ENCODE measurements at regions not wholly inside any gene's neighbourhood (a gene's known extent, or its start where the extent isn't known, plus 50 kb on each side); places are given as distances from the start of the nearest gene placed in this dataset.

GRCh38 chr11:81870815-81871214 is 862.8 kb downstream of the FAM181B start:
- Histone ChIP-seq H3K36me3 (ENCODE audit: insufficient read depth, insufficient read length, low read length) (no peaks in the 10 kb centered on the region), H3K4me1 (ENCODE audit: insufficient read depth, insufficient read length) (no peaks in the 10 kb centered on the region), H3K9ac (ENCODE audit: insufficient read length, low read depth) (no peak overlapping the region), H3K27me3 (ENCODE audit: insufficient read depth, insufficient read length) (no peaks in the 10 kb centered on the region), H3K9me3 (ENCODE audit: insufficient read depth, low read length) (no peaks in the 10 kb centered on the region), H3K4me3 (ENCODE audit: insufficient read length, low read depth) (no peak overlapping the region)
- TF ChIP-seq YY1 (IDR thresholded peaks at IDR 0.05; ENCODE audit: insufficient read depth, insufficient read length) (no peak), SUZ12 (IDR thresholded peaks at IDR 0.05; ENCODE audit: extremely low read depth, insufficient read depth, insufficient read length) (no peak), ZNF274 (IDR thresholded peaks at IDR 0.05; ENCODE audit: low read depth, low read length) (no peak)
- no peak for DNase-seq (ENCODE audit: low read depth, low spot score)

GRCh38 chr11:81870066-81870412 is 863.6 kb downstream of the FAM181B start:
- H3K27me3 ChIP-seq (ENCODE audit: insufficient read depth, insufficient read length) = no peaks in the 10 kb centered on the region
- no peak overlapping the region for H3K9ac ChIP-seq (ENCODE audit: insufficient read length, low read depth)
- TF ChIP-seq YY1 (IDR thresholded peaks at IDR 0.05; ENCODE audit: insufficient read depth, insufficient read length) = no peak
- no peak for TF ChIP-seq ZNF274 (IDR thresholded peaks at IDR 0.05; ENCODE audit: low read depth, low read length)
- TF ChIP-seq SUZ12 (IDR thresholded peaks at IDR 0.05; ENCODE audit: extremely low read depth, insufficient read depth, insufficient read length) = no peak
- H3K4me1 ChIP-seq (ENCODE audit: insufficient read depth, insufficient read length) = no peaks in the 10 kb centered on the region
- H3K9me3 ChIP-seq (ENCODE audit: insufficient read depth, low read length) = no peaks in the 10 kb centered on the region
- no peaks in the 10 kb centered on the region for H3K36me3 ChIP-seq (ENCODE audit: insufficient read depth, insufficient read length, low read length)
- H3K4me3 ChIP-seq (ENCODE audit: insufficient read length, low read depth) = no peak overlapping the region
- DNase-seq (ENCODE audit: low read depth, low spot score) = no peak

- H3K27me3 ChIP-seq (ENCODE audit: insufficient read depth, insufficient read length) = no peaks in the 10 kb centered on the region
- H3K9me3 ChIP-seq (ENCODE audit: insufficient read depth, low read length) = no peaks in the 10 kb centered on the region
- H3K4me1 ChIP-seq (ENCODE audit: insufficient read depth, insufficient read length) = no peaks in the 10 kb centered on the region
- no peaks in the 10 kb centered on the region for H3K36me3 ChIP-seq (ENCODE audit: insufficient read depth, insufficient read length, low read length)
- DNase-seq (ENCODE audit: low read depth, low spot score) = no peak
- TF ChIP-seq ZNF274 (IDR thresholded peaks at IDR 0.05; ENCODE audit: low read depth, low read length) (no peak), YY1 (IDR thresholded peaks at IDR 0.05; ENCODE audit: insufficient read depth, insufficient read length) (no peak), SUZ12 (IDR thresholded peaks at IDR 0.05; ENCODE audit: extremely low read depth, insufficient read depth, insufficient read length) (no peak)
- no peak overlapping the region for H3K4me3 ChIP-seq (ENCODE audit: insufficient read length, low read depth)
- no peak overlapping the region for H3K9ac ChIP-seq (ENCODE audit: insufficient read length, low read depth)
Measured at GRCh38 chr11:81869351-81870065, 864.2 kb downstream of the FAM181B start.

- no peak for TF ChIP-seq YY1 (IDR thresholded peaks at IDR 0.05; ENCODE audit: insufficient read depth, insufficient read length)
- TF ChIP-seq ZNF274 (IDR thresholded peaks at IDR 0.05; ENCODE audit: low read depth, low read length) = no peak
- TF ChIP-seq SUZ12 (IDR thresholded peaks at IDR 0.05; ENCODE audit: extremely low read depth, insufficient read depth, insufficient read length) = no peak
- Histone ChIP-seq H3K27me3 (ENCODE audit: insufficient read depth, insufficient read length) (no peaks in the 10 kb centered on the region), H3K4me3 (ENCODE audit: insufficient read length, low read depth) (no peak overlapping the region), H3K4me1 (ENCODE audit: insufficient read depth, insufficient read length) (no peaks in the 10 kb centered on the region), H3K9me3 (ENCODE audit: insufficient read depth, low read length) (no peaks in the 10 kb centered on the region), H3K9ac (ENCODE audit: insufficient read length, low read depth) (no peak overlapping the region), H3K36me3 (ENCODE audit: insufficient read depth, insufficient read length, low read length) (no peaks in the 10 kb centered on the region)
- DNase-seq (ENCODE audit: low read depth, low spot score) = no peak
Measured at GRCh38 chr11:81866896-81867295, 866.8 kb downstream of the FAM181B start.

GRCh38 chr11:81857386-81857785 is 876.3 kb downstream of the FAM181B start:
- Histone ChIP-seq H3K4me1 (ENCODE audit: insufficient read depth, insufficient read length) (no peaks in the 10 kb centered on the region), H3K36me3 (ENCODE audit: insufficient read depth, insufficient read length, low read length) (no peaks in the 10 kb centered on the region), H3K9ac (ENCODE audit: insufficient read length, low read depth) (no peak overlapping the region), H3K27me3 (ENCODE audit: insufficient read depth, insufficient read length) (no peaks in the 10 kb centered on the region), H3K9me3 (ENCODE audit: insufficient read depth, low read length) (no peaks in the 10 kb centered on the region), H3K4me3 (ENCODE audit: insufficient read length, low read depth) (no peak overlapping the region)
- no peak for DNase-seq (ENCODE audit: low read depth, low spot score)
- TF ChIP-seq SUZ12 (IDR thresholded peaks at IDR 0.05; ENCODE audit: extremely low read depth, insufficient read depth, insufficient read length) = no peak
- no peak for TF ChIP-seq YY1 (IDR thresholded peaks at IDR 0.05; ENCODE audit: insufficient read depth, insufficient read length)
- no peak for TF ChIP-seq ZNF274 (IDR thresholded peaks at IDR 0.05; ENCODE audit: low read depth, low read length)

GRCh38 chr11:81853791-81854190 is 879.9 kb downstream of the FAM181B start:
- Histone ChIP-seq H3K4me3 (ENCODE audit: insufficient read length, low read depth) (no peak overlapping the region), H3K9me3 (ENCODE audit: insufficient read depth, low read length) (no peaks in the 10 kb centered on the region), H3K36me3 (ENCODE audit: insufficient read depth, insufficient read length, low read length) (no peaks in the 10 kb centered on the region), H3K9ac (ENCODE audit: insufficient read length, low read depth) (no peak overlapping the region), H3K4me1 (ENCODE audit: insufficient read depth, insufficient read length) (no peaks in the 10 kb centered on the region), H3K27me3 (ENCODE audit: insufficient read depth, insufficient read length) (no peaks in the 10 kb centered on the region)
- TF ChIP-seq SUZ12 (IDR thresholded peaks at IDR 0.05; ENCODE audit: extremely low read depth, insufficient read depth, insufficient read length) (no peak), ZNF274 (IDR thresholded peaks at IDR 0.05; ENCODE audit: low read depth, low read length) (no peak), YY1 (IDR thresholded peaks at IDR 0.05; ENCODE audit: insufficient read depth, insufficient read length) (no peak)
- DNase-seq (ENCODE audit: low read depth, low spot score) = no peak

GRCh38 chr11:81852896-81853295 is 880.8 kb downstream of the FAM181B start:
- Histone ChIP-seq H3K27me3 (ENCODE audit: insufficient read depth, insufficient read length) (no peaks in the 10 kb centered on the region), H3K9me3 (ENCODE audit: insufficient read depth, low read length) (no peaks in the 10 kb centered on the region), H3K4me1 (ENCODE audit: insufficient read depth, insufficient read length) (no peaks in the 10 kb centered on the region), H3K4me3 (ENCODE audit: insufficient read length, low read depth) (no peak overlapping the region), H3K36me3 (ENCODE audit: insufficient read depth, insufficient read length, low read length) (no peaks in the 10 kb centered on the region), H3K9ac (ENCODE audit: insufficient read length, low read depth) (no peak overlapping the region)
- TF ChIP-seq SUZ12 (IDR thresholded peaks at IDR 0.05; ENCODE audit: extremely low read depth, insufficient read depth, insufficient read length) (no peak), YY1 (IDR thresholded peaks at IDR 0.05; ENCODE audit: insufficient read depth, insufficient read length) (no peak)
- no peak for DNase-seq (ENCODE audit: low read depth, low spot score)
